Esophagus squamous epithelium (tissue), 5 donors: ENCODE measurements at regions not wholly inside any gene's neighbourhood (a gene's known extent, or its start where the extent isn't known, plus 50 kb on each side); places are given as distances from the start of the nearest gene placed in this dataset.

Source experiments
- DNase-seq: peaks from one replicate; lab custom pipeline; 2025; lab: John Stamatoyannopoulos, UW
- H3K27ac ChIP-seq, 4 donors: fragments of 200-600 bp; sonication (generic); one replicate each; pipeline ENCODE4 v1.5.1; 2016 to 2019; ENCODE audit warnings: mild to moderate bottlenecking in 1 of 4
- H3K27me3 ChIP-seq, 4 donors: fragments of 200-600 bp; sonication (generic); 1 replicate in 3 of 4; 2 replicates in 1 of 4; pipeline versions ENCODE4 v1.5.1 to v1.6.0; 2017 to 2021; ENCODE audit warnings: antibody characterized with exemption in 1 of 4
- H3K36me3 ChIP-seq, 3 donors: fragments of 200-600 bp; sonication (generic); one replicate each; pipeline ENCODE4 v1.5.1; 2016 to 2019
- H3K4me1 ChIP-seq, 3 donors: fragments of 200-600 bp; sonication (generic); one replicate each; pipeline ENCODE4 v1.5.1; 2017 to 2019
- H3K4me3 ChIP-seq, 4 donors: fragments of 200-600 bp; sonication (generic); 1 replicate in 3 of 4; 2 replicates in 1 of 4; pipeline ENCODE4 v1.5.1; 2016 to 2019; ENCODE audit warnings: mild to moderate bottlenecking in 2 of 4, moderate library complexity in 1 of 4
- H3K9me3 ChIP-seq, 3 donors: fragments of 200-600 bp; sonication (generic); one replicate each; pipeline ENCODE4 v1.5.1; 2016 to 2019
- POLR2A ChIP-seq, 4 donors: fragments of 450-650 bp; IDR thresholded peaks; one replicate each; pipeline ENCODE4 v1.6.1; 2017; ENCODE audit warnings: antibody characterized with exemption in 4 of 4, mild to moderate bottlenecking in 4 of 4, moderate library complexity in 3 of 4
- WGBS, 2 donors: methylation state at CpG; one replicate each; pipeline ENCODE4 v1.1.5; 2018; 5-methylcytosine and 5-hydroxymethylcytosine counted together
- intact Hi-C: fragments of 100-400 bp; cut with DNase I; formaldehyde crosslinking; loops from one replicate; pipeline ENCODE4 v1.15.0; 2022
- TF ChIP-seq, protein P1 (sequence below), 6 experiments: fragments of 450-650 bp in 4 of 6; fragments of 200-600 bp in 2 of 6; sonication (generic) in 2 of 6; IDR thresholded peaks; one replicate each; pipeline ENCODE4 v1.5.1; 2016 to 2019; ENCODE audit warnings: antibody characterized with exemption in 6 of 6, mild to moderate bottlenecking in 4 of 6, moderate library complexity in 4 of 6
- donor health status: DM: yes; HTN: yes; CAD: no.

DNA sequence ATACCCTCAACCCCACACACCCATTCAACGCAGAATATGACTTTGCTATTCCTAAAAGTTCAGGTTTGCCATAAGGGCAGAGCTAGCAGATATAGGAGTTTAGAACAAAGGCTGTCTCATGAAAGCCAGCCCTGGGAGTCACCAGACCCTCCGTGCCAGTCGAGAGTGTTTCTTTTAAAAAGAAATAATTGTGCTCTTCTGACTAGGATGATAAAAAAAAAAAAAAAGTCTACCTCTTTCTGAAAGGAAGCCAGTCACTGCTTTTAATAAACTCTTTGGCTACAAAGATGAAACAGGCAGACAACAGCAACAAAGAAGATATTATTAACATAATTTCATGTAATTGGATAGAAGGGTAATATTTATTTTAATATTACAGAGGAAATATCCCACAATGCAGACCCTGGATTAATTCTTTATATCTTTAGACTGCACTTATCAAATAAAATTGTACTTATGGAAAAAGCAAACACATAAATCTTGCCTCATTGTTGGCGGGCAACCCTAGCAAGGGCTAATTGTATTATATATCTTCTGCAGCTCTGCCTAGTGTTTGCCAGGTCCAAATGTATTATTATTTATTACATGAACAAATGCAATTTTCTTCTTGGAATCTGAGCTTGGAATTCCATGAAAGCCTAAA is 277.5 kb upstream of the DYNLRB2 start:
- H3K4me1 ChIP-seq = no peaks in the 10 kb centered on the region
- H3K4me3 ChIP-seq = no peak overlapping the region
- peaks cover 0 to 4% (median 0%) of the 10 kb centered on the region in 4 donors for H3K27me3 ChIP-seq
- 80 to 81% methylated on average over 4 of the region's 4 CpGs for WGBS, 2 donors
- H3K36me3 ChIP-seq = no peaks in the 10 kb centered on the region
- TF ChIP-seq, protein P1, sequence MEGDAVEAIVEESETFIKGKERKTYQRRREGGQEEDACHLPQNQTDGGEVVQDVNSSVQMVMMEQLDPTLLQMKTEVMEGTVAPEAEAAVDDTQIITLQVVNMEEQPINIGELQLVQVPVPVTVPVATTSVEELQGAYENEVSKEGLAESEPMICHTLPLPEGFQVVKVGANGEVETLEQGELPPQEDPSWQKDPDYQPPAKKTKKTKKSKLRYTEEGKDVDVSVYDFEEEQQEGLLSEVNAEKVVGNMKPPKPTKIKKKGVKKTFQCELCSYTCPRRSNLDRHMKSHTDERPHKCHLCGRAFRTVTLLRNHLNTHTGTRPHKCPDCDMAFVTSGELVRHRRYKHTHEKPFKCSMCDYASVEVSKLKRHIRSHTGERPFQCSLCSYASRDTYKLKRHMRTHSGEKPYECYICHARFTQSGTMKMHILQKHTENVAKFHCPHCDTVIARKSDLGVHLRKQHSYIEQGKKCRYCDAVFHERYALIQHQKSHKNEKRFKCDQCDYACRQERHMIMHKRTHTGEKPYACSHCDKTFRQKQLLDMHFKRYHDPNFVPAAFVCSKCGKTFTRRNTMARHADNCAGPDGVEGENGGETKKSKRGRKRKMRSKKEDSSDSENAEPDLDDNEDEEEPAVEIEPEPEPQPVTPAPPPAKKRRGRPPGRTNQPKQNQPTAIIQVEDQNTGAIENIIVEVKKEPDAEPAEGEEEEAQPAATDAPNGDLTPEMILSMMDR (IDR thresholded peaks at IDR 0.05) = no peak
- TF ChIP-seq POLR2A (IDR thresholded peaks at IDR 0.05) = no peak
- intact Hi-C loops = no loop called here
- H3K27ac ChIP-seq = no peak overlapping the region
- DNase-seq = no peak
- no peaks in the 10 kb centered on the region for H3K9me3 ChIP-seq

DNA sequence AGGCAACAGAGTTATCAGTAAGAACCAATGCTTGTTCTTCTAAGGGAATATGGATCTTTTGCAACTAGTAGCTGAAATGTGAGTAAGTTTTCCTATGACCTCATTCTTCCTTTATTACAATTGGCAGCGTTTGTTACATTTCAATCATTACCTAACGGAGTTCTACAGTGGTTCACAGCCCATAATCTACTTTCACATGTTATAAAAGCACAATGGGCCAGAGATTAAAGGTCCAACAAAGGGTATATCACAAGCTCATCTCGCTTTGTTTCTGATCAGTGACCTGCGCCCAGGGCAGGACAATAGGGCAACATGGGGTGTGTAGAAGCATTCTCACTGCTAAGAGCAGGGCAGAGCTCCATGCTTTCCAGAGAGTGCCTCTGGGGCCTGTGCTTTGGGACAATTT is 279.9 kb upstream of the DYNLRB2 start:
- WGBS, 2 donors = 63 to 78% methylated on average over 3 to 4 of the region's 4 CpGs
- Histone ChIP-seq H3K4me1 (no peaks in the 10 kb centered on the region), H3K9me3 (no peaks in the 10 kb centered on the region), H3K27ac (no peak overlapping the region), H3K4me3 (no peak overlapping the region), H3K36me3 (no peaks in the 10 kb centered on the region), H3K27me3 (no peaks in the 10 kb centered on the region)
- TF ChIP-seq, protein P1 (IDR thresholded peaks at IDR 0.05) = no peak
- TF ChIP-seq POLR2A (IDR thresholded peaks at IDR 0.05) = no peak
- DNase-seq = no peak
- intact Hi-C loops = no loop called here

DNA sequence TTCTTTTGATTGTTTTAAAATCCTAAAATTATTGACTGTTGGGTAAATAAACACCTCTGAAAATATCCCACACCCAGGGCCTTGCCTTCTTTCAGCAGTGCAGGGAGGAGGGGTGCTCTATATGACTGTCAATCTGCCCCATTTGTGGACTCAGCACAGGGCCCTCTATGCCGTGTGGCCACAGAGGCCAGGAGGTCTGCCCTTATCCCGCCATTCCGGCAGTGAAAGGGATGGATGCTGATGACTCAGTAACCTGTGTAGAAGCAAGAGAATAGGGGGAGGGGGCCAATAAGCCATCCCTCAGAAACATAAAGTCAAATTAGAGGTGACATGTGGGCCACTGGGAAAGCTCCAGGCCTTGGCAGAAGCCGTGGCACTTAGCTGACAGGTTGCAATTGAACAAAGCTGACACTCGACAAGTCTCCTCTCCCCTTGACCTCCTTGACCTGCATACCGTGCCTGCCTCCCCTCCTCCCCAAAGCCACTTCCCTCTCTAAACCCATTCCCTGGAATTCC is 281.4 kb upstream of the DYNLRB2 start:
- no peaks in the 10 kb centered on the region for H3K4me1 ChIP-seq
- no peak for TF ChIP-seq POLR2A (IDR thresholded peaks at IDR 0.05)
- TF ChIP-seq, protein P1 (IDR thresholded peaks at IDR 0.05) = no peak
- H3K9me3 ChIP-seq = no peaks in the 10 kb centered on the region
- no peak overlapping the region for H3K27ac ChIP-seq
- DNase-seq = no peak
- H3K27me3 ChIP-seq = no peaks in the 10 kb centered on the region
- H3K4me3 ChIP-seq = no peak overlapping the region
- no peaks in the 10 kb centered on the region for H3K36me3 ChIP-seq
- WGBS, 2 donors = 29 to 75% methylated on average over 1 to 6 of the region's 6 CpGs
- intact Hi-C loops = no loop called here

DNA sequence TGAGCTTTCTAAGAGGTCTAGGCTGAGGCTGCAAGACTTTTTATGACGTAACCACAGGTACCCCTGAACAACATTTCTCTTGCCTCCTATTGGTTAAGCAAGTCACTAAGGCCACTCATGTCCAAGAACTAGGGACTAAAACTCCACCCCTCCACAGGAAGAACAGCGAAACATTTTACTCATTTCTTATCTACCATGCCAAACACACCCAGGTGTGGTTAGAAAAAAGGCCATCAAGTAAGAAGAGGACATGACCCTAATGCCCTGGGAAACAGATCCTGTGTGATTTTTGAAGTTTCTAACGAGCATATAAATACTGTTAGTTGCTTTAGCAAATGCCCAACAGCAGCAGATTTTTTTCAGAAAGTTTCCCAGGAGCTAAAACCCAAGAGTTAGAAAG is 282.4 kb upstream of the DYNLRB2 start:
- H3K27me3 ChIP-seq = no peaks in the 10 kb centered on the region
- intact Hi-C loops = no loop called here
- no peaks in the 10 kb centered on the region for H3K4me1 ChIP-seq
- DNase-seq = no peak
- 83 to 84% methylated on average over 3 of the region's 3 CpGs for WGBS, 2 donors
- TF ChIP-seq, protein P1 (IDR thresholded peaks at IDR 0.05) = no peak
- no peak for TF ChIP-seq POLR2A (IDR thresholded peaks at IDR 0.05)
- H3K27ac ChIP-seq = no peak overlapping the region
- no peak overlapping the region for H3K4me3 ChIP-seq
- H3K9me3 ChIP-seq = no peaks in the 10 kb centered on the region
- no peaks in the 10 kb centered on the region for H3K36me3 ChIP-seq

DNA sequence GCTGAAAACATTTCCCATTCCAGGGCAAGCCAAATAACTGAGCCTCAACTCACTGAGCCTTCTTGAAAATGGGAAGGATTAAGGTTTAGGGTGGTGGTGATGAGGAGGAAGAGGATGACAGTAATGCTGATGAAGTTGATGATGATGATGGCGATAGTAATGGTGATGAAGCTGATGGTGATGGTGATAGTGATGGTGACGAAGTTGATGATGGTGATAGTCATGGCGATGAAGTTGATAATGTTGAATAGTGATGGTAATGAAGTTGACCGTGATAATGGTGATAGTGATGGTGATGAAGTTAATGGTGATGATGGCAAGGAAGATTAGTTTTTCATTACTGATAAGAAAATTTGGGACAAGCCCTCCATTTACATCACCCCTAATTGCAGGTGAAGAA is 285.8 kb upstream of the DYNLRB2 start:
- Histone ChIP-seq H3K4me3 (no peak overlapping the region), H3K4me1 (no peaks in the 10 kb centered on the region), H3K27me3 (no peaks in the 10 kb centered on the region), H3K27ac (no peak overlapping the region), H3K9me3 (no peaks in the 10 kb centered on the region), H3K36me3 (no peaks in the 10 kb centered on the region)
- WGBS, 2 donors = 85 to 96% methylated on average over 4 of the region's 4 CpGs
- no peak for DNase-seq
- intact Hi-C loops = no loop called here
- no peak for TF ChIP-seq POLR2A (IDR thresholded peaks at IDR 0.05)
- TF ChIP-seq, protein P1 (IDR thresholded peaks at IDR 0.05) = no peak
